EH (cell line): ENCODE measurements at regions not wholly inside any gene's neighbourhood (a gene's known extent, or its start where the extent isn't known, plus 50 kb on each side); places are given as distances from the start of the nearest gene placed in this dataset.
"Not testable (repeated sequence)": the region's sequence is repeated elsewhere in the genome, so short reads cannot be mapped to it uniquely, and the experiment has no call there.

Source experiments
- DNase-seq: peaks from one replicate; pipeline ENCODE4 v3.0.0-alpha.2; 2015; ENCODE audit warnings: low read depth

DNA sequence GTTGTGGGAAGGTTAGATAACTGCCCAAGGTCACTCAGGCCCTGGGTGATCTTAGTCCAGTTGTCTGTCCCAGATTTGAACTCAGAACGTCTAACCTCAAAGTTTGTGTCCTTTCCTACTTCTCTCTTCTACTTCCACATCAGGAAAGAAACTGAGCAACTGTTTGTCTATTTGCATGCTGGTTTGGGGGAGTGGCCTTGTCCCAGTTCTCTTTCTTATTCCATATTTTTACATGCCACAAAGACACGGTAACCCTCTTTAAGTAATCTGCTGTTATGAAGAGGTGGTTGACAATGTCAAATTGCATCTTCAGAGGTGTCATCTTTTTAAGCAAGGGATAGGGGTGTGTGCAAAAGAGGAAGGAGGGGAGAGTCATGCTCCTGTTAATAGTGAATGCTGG lies 432.5 kb downstream of the HS3ST3B1 start:
- DNase-seq, result no peak

DNA sequence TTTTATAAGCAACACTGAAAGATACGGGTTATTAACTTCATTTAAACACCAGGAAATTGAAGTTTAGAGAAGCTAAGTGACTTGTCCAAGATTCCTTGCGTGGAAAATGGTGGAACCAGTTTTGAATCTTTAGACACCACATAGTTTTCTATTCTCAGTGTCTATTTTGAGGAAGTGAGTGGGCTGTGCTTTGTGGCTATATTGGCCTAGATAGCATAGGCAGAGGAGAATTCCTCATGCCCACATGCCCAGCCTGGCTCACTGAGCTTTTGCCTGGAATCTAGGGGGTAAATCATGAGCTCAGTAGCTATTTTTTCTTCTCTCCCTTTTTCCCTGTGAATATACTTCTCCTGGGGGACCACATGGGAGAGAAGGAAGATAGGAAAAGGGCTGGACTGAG lies 431.3 kb downstream of the HS3ST3B1 start:
- no peak for DNase-seq

DNA sequence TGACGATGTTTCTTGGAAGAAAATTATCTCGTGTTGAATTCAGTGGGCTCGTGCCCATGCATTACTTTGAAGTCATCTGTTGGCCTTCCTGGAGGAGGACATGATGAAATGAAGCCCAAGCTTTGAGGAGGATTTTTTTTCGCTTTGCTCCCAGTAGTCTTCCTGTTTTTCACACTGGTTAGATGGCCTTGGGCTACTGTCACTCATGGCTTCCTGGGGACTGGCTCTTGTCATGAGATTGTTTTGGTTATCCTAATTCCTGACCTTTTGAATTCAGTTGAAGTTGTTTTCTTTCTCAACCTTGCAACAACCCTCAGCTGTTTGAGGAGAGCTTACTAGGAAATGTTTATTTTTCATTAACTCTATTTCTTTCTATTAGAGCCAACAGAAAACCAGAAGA lies 430.7 kb downstream of the HS3ST3B1 start:
- peak; percentile 44 for DNase-seq

DNA sequence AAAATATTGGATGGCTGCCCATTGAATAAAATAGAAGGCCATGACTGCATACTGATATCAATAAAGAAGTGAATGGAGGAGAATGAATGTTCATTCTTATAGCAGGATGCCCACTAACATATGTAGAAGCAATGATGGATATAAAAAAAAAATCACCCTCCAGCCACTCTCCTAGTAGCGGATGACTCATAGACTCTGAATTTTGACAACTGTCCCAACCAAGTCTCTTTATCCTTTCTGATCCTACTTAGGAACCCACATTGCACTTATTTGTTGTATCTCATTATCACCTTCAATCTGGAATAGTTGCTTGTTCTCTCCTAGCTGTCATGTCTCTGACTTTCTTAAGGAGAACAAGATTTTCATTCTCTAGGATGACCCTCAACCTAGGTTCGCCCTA lies 429.9 kb downstream of the HS3ST3B1 start:
- DNase-seq, result peak; percentile 58

DNA sequence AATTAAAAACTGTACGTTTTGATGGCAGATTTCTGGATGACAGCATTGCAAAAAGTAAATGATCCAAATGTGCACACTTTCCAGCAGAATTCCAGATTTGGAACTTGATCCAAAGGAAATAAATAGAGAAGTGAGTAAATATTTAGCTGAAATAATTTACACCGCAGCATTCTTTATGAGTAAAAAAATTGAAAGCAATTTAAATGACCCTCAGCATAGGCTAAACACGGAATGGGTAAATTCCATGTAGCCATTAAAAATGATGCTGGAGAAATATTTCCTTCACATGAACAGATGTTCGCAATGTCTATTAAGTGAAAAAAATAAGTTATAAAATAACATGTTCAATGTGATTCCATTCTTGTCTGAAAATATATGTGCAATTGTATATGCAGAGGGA lies 424.8 kb downstream of the HS3ST3B1 start:
- DNase-seq, result peak; percentile 33

DNA sequence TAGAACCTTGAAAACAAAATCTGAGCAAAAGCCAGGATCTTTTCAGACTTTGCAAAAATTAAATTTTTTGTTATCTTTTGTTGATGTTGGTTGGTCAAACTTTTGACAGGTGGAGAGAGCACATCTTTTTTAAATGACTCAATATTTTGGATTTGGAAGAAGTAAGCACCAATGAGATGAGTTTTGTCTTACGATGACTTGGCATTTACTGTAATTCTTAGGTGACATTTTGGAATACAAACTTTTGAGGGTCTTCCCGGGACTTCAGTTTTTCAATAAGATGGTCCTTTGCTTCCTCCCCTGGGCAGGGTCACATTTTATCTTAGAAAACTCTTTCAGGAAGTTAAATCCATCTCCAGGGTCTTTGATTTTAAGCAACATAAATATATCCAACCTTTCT lies 423.9 kb downstream of the HS3ST3B1 start:
- DNase-seq, result no peak

DNA sequence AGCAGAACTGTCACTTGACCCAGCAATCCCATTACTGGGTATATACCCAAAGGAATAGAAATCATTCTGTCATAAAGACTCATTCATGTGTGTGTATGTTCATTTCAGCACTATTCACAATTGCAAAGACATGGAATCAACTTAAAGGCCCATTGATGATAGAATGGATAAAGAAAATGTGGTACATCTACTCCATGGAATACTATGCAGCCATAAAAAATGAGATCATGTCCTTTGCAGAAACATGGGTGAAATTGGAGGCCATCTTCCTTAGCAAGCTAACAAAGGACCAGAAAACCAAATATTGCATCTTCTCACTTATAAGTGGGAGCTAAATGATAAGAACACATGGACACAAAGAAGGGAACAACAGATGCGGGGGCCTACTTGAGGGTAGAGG lies 422.5 kb downstream of the HS3ST3B1 start:
- not testable (repeated sequence) for DNase-seq

DNA sequence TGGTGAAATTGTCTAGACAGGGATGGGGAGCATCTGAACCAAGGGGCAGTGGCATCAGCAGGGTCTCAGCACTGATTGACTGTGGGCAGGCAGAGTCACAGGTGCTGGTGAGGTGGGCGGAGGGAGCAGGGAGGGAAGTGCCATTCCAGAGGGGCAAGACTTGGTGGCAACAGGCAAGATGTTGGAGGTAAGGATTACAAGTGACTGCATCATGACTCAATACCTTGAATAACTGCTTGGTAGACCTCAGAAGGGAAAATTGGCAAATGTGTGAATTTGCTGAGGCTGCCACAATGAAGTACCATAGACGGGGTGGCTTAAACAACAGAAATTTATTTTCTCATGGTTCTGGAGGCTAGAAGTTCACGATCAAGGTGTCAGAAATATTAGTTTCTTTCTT lies 419.1 kb downstream of the HS3ST3B1 start:
- no peak for DNase-seq

DNA sequence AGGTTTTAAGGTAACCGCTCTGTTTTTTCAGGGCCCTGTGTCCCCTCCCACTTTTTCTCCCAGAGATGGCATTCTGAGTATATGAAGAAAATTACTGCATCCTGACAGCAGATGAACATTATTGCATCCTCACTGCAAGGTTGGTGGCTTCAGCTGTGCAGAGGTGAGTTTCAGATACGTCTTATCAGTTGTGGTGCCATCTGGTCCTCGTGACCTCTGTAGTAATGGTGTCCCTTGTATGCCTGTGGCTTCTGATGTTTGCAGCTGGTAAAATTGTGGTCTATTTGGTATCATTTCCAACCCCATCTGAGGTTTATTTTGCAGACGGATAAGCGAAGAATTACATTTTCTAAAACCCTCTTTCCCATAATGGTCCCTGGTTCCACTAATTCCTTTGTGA lies 417.0 kb downstream of the HS3ST3B1 start:
- DNase-seq, result no peak

DNA sequence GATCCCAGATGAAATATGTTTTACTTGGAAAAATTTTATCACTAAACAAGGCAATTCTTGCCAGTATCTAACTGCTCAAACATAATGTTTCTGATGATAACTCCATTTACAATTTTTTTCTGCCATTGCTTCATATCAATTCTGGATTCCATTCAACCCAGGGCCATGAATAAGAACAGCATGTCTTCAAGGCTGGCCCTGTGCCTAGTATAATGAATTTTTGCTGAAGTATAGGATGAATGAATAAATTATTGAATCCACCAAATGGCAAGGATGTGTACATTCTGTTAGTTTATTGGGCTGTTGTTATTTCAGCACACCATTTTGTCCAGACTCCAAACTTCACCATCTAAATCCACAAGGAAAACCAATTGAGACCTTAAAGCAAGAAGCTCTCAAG lies 414.7 kb downstream of the HS3ST3B1 start:
- DNase-seq, result no peak

DNA sequence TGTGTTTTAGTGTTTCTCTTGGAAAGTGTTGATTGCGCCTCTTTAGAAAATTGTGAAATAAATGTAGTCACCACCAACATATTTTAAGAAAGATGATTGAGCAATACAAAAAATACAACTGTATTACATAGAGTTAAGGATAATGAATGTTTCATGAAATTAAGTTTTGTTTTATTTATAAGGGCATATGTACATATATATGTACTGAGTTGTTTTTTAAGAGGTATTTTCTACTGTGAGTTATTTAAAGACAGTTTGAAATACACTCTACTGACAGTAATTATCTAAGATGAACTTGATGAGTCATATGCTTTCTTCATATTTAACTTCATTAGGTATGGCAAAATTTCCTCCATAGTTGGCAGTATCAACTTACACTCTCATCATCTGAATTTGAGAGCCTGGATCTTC lies 411.7 kb downstream of the HS3ST3B1 start:
- peak; percentile 42 for DNase-seq

DNA sequence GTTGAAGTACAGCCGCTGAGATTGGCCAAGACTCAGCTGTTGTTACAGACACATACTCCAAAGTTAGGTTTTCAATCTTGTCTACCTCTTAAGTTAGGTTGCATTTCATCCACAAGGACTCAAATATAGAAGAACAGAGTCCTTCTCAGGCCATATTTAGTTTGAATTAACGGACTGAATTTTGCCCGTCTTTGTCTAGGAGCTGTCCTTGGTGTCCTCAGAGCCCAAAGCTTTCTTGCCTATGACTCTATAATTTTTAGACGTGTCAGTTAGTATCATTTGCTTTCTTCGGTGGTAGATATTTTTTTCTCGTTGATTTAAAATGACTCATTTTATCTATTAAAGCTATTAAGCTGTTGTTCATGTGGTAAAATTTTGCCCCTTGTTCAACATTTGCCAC lies 403.2 kb downstream of the HS3ST3B1 start:
- no peak for DNase-seq

DNA sequence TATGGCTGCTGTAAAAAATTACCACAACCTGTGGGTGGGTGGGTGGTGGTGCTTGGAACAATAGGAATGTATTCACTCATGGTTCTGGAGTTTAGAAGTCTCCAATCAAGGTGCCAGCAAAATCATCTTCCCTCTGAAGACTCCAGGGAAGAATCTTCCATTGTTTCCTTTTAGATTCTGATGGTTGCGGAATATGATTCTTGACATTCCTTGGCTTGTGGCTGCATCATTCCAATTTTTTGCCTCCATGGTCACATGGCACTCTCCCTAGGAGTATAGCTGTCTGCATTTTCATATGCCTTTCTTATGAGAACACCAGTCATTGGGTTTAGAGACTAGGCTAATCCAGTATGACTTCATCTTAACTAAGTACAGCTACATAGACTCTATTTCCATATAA lies 401.0 kb downstream of the HS3ST3B1 start:
- DNase-seq, result peak; percentile 31

DNA sequence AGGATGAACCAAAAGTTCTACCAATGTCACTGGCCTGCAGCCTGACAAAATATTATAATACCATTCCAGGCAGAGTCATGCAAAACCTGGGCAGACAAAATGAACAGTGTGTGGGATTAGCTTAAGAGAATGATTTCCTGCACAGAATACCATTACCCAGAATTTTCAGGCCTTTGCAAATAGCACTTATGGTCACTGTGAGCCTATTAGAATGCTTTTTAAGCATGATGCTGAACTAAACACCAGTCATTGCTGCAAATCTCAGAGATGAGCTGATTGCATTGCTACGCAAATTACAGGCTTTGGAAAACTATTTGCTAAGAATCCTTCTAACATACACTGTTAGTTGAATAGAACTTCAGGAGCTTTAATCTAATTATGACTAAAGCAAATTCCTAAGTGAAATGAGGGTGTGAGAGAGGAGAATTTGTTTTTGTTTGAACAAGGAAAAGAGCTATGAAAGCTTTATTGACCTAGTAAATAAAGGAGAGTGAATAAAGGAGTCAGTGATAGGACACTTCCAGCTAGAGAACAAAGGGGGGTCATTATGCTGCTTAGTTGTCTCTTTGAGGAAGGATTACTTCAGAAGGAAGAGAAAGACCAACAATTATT lies 398.8 kb downstream of the HS3ST3B1 start:
- DNase-seq, result peak; percentile 9

DNA sequence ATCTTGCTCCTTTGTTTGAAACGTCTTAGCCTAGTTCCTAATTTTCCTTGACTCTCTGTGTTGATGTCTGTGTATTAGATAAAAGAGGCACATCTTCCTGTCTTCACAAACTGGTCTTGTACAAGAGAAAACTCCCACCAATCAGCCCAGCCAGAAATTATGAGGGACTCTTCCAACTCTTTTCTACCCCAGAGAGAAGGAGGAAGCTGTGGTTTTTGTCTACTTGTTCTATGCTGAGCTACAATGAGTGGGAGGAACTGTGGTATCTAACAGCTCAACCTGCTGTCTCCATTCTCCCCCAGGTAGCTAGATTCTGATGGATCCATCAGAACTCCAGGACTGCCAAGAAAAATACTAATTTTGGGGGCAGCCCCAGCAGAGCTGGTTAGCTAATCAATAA lies 392.5 kb downstream of the HS3ST3B1 start:
- no peak for DNase-seq

DNA sequence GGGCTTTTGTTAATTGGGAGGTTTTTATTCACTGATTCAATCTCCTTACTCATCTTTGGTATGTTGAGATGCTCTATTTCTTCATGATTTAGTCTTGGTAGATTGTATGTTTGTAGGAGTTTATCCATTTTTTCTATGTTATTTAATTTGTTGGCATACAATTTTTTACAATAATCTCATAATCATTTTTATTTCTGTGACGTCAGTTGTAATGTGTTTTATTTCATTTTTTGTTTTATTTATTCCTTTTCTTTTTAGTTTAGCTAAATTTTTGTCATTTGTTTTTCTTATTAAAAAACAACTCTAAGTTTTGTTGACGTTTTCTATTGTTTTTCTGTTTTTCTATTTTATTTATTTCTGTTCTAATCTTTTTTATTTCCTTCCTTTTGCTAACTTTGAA lies 389.8 kb downstream of the HS3ST3B1 start:
- DNase-seq, result no peak

DNA sequence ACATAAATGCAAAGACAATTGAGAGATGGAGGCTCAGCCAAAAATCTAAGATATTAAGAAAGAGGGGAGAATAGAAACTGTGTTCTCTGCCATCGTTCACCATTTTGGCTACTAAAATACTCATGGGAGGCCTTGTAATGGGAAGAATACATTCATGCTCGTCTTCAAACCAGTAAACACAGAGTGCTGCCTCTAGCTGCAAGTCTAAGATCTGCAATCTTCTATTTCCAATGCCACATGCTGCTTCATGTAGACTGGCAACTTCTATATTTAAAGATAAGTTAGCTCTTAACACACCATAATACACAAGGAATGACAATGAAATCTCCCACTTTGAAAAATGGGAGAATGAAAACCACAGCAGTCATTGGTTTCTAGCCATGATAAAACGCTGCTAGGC lies 387.3 kb downstream of the HS3ST3B1 start:
- no peak for DNase-seq

DNA sequence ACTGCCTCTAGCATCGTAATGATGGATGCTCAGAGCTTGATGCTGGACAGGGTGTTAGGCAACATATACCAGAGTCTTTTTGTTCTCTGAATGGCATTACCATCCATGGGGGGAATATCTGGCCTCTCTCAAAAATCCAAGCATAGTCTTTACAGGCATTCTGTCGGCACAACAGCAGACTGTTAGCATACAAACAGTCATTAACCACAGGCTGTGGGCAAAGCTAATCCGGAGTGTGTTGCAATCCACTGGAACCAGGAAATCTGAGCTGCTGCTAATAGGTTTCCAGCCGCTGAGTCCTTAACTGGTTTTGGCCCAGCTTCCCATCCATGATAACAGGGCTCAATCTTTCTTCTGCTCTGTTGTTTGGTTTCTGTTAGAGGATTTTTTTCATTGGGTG lies 371.9 kb downstream of the HS3ST3B1 start:
- peak; percentile 67 for DNase-seq

DNA sequence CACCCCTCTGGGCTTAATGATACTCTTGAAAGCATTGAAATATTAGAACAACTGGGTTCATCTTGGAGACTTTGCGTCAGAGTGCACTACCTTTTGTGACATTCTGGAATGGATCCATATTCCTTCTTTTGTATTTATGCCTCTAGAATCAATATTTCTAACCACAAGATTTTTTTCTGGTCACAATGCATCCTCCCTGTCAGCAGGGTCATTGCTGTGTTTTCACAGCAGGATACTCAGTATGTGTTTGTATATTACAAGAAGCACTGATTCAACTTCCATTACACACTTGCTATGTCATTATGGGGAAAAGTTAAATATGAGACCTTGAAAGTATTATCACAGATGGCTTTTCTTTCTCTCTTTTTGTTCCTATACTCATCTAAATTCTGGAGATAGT lies 370.0 kb downstream of the HS3ST3B1 start:
- no peak for DNase-seq

DNA sequence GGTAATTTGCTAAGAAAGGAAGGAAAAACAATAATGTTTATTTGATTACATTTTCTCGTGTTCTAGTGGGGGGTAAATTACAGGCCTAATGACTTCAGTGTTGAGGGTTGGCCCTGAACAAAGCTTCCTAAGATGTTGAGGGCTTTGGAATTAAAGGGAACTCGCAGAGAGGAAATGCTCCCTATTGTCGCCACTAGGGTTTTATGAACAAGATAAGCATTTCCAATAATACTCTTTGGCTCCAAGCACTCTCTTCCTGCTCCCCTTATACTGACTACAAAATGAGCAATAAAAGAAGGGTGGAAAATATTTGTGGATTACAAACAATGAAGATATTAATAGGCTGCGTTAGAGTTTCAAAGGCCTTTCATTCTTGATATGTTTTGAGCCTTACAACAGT lies 363.6 kb downstream of the HS3ST3B1 start:
- no peak for DNase-seq

DNA sequence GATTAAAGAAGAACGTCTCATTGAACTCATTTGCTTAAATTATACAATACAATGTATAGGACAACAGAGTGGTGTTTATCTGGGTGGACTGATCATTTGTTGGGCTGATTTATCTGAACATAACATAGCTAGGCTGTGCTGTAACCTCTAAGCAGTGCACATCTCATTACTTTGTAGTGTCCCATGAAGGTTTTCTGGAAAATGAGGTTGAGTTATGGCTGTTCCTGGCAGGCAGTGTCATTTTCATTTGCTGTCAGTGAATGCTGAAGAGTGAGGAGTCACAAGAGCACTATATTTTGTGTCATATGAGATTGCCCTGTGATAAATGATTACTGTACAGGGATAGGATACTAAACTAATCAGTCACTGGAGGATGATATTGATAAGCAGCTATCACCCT lies 340.2 kb downstream of the HS3ST3B1 start:
- DNase-seq, result no peak

DNA sequence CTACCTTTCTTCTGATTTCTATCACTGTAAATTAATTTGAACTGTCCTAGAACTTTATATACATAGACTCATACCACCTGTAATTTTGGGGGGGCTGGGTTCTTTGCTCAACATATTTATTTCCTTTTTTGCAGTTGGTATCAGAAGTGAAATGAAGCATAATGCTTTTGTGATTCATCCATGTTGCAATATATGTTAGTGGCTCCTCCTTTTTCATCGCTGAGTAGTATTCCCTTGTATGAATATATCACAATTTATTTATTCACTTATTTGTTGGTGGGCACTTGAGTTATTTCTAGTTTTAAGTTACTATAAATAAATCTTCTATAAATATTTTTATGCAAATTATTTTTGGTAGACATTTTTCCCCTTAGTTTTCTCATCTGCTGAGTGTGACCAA lies 336.4 kb downstream of the HS3ST3B1 start:
- no peak for DNase-seq

DNA sequence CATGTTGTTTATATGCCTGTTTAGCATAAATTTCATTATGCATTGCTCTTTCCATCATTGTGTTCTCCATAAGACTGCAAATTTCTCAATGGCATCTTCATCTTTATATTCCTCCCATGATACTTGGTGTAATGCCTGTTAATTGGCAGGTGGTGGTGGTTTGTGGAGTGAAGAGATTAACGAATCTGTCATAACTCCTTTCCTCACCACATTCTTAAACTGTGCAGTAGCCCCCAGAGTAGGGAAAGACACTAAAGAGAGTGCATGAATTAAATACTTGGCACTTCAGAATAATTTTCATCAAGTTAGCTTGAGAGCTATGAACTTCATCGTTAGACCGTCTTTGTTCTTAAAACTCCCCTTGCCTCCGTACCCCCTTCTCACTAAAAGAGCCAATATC lies 329.7 kb downstream of the HS3ST3B1 start:
- DNase-seq, result no peak

DNA sequence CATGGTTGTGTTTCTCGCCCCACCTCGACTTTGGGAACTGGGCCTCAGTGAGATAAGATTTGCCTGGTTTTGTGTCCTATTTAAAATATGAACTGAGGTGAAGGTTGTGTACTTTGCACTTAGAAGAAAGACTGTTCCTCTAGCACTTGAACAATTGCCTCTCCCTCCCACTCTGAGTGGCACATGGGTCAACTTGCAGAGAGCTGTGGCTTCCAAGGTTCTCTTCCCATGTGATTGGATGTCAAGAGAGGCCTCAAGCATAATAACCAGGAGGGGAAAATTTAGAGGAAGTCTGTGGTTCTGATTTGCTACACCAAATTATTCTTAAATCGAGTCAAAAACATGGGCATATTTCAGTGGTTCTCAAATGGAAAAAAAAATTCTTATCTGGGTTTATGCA lies 329.2 kb downstream of the HS3ST3B1 start:
- no peak for DNase-seq

DNA sequence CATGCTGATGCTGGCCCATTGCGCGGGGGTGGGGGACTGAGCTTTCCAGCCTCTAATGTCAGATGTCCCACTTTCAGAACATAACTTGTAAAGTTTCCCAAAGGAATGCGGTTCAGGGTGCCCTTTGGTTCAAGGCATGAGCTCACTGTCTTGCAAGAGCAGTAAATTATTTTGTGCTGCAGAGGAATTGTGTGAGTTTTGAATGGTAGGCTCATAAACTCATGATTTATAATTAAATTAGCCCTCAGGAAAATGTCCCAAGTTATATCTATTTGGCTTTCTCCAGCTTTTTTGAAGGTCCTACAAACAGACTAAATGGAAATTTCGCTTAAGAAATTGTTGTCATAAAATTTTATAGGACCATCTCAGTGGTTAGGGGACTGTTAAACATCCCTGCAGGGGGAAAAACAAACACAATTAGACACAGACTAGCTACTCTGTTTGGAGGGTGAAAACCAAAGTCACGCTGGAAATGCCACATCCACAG lies 321.8 kb downstream of the HS3ST3B1 start:
- DNase-seq, result peak; percentile 98
